Nephron progenitor cell (in vitro differentiated cells): ENCODE measurements at regions not wholly inside any gene's neighbourhood (a gene's known extent, or its start where the extent isn't known, plus 50 kb on each side); places are given as distances from the start of the nearest gene placed in this dataset.

Experiments
- DNase-seq: peaks from one replicate; pipeline ENCODE4 v3.0.0; 2021
- H3K27ac Mint-ChIP-seq: 2 replicates; pipeline ENCODE4 v1.8.0; 2021; ENCODE audit warnings: mild to moderate bottlenecking, moderate library complexity, mixed read lengths
- H3K27me3 Mint-ChIP-seq: 2 replicates; pipeline ENCODE4 v1.8.0; 2021; ENCODE audit warnings: mild to moderate bottlenecking, low read depth, mixed read lengths; ENCODE audit not compliant: poor library complexity
- H3K36me3 Mint-ChIP-seq: 2 replicates; pipeline ENCODE4 v1.8.0; 2021; ENCODE audit warnings: low read depth, mixed read lengths
- H3K4me1 Mint-ChIP-seq: 2 replicates; pipeline ENCODE4 v1.8.0; 2021; ENCODE audit warnings: mixed read lengths
- H3K4me3 Mint-ChIP-seq: 2 replicates; pipeline ENCODE4 v1.8.0; 2021; ENCODE audit warnings: mild to moderate bottlenecking, moderate library complexity, mixed read lengths
- H3K9me3 Mint-ChIP-seq: 2 replicates; pipeline ENCODE4 v1.8.0; 2021; ENCODE audit warnings: mild to moderate bottlenecking, moderate library complexity, mixed read lengths
- TF ChIP-seq, protein P1 (sequence below): fragments of 200-600 bp; sonication (generic); IDR thresholded peaks from 2 replicates; pipeline ENCODE4 v1.5.0; 2021; ENCODE audit warnings: antibody characterized with exemption

DNA sequence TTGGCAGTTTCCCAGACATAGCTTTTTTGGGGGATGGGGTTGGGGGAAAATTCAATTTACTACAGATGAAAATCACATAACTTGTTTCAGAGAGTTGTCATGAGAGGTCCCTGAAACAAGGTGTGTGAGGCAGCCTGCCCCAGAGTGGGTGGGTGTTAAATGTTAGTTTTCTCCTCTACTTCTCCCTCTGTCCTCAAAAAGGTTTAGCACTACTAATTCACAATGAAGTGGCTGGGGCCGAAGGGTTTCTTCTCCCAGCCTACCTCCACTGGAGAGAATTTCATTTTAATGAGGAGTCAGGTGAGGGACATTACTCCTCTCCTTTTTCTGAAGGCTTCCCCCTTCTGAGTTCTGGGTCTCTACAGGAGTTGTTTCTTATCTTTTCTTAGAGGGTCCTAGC, 103.3 kb downstream of the C1orf94 start:
- H3K27me3 Mint-ChIP-seq = peaks cover 20% of the 10 kb centered on the region
- H3K4me3 Mint-ChIP-seq = no peak overlapping the region
- no peak overlapping the region for H3K27ac Mint-ChIP-seq
- H3K36me3 Mint-ChIP-seq = no peaks in the 10 kb centered on the region
- H3K9me3 Mint-ChIP-seq = no peaks in the 10 kb centered on the region
- TF ChIP-seq, protein P1, sequence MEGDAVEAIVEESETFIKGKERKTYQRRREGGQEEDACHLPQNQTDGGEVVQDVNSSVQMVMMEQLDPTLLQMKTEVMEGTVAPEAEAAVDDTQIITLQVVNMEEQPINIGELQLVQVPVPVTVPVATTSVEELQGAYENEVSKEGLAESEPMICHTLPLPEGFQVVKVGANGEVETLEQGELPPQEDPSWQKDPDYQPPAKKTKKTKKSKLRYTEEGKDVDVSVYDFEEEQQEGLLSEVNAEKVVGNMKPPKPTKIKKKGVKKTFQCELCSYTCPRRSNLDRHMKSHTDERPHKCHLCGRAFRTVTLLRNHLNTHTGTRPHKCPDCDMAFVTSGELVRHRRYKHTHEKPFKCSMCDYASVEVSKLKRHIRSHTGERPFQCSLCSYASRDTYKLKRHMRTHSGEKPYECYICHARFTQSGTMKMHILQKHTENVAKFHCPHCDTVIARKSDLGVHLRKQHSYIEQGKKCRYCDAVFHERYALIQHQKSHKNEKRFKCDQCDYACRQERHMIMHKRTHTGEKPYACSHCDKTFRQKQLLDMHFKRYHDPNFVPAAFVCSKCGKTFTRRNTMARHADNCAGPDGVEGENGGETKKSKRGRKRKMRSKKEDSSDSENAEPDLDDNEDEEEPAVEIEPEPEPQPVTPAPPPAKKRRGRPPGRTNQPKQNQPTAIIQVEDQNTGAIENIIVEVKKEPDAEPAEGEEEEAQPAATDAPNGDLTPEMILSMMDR = no peak
- no peaks in the 10 kb centered on the region for H3K4me1 Mint-ChIP-seq
- DNase-seq = no peak

DNA sequence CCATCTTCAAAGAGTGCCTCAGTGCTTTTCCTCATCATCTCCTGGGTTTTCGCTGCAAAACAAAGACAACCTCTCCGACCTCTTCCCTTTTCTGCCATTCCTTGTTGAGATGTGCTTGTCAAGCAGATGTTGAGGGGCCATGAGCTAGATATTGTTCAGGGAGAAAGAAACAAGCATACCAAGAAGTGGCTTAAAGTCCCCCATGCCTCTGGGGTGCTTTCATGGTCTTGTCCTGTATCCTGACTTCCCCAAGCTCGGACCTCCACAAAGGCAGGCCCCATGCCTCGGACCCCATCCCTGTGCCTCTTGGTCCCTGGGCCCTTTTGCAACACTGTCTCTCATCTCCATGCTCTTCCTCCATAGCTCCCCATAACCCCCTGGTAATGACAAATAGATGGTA, 103.8 kb downstream of the C1orf94 start:
- peaks cover 20% of the 10 kb centered on the region for H3K27me3 Mint-ChIP-seq
- H3K27ac Mint-ChIP-seq = no peak overlapping the region
- no peak for DNase-seq
- H3K4me3 Mint-ChIP-seq = no peak overlapping the region
- H3K9me3 Mint-ChIP-seq = no peaks in the 10 kb centered on the region
- no peaks in the 10 kb centered on the region for H3K4me1 Mint-ChIP-seq
- TF ChIP-seq, protein P1 = no peak
- no peaks in the 10 kb centered on the region for H3K36me3 Mint-ChIP-seq

GRCh38 chr1:34283142-34283541, 106.4 kb downstream of the C1orf94 start:
- Mint-ChIP-seq H3K36me3 (no peaks in the 10 kb centered on the region), H3K9me3 (no peaks in the 10 kb centered on the region), H3K27ac (no peak overlapping the region), H3K27me3 (peaks cover 20% of the 10 kb centered on the region), H3K4me1 (no peaks in the 10 kb centered on the region), H3K4me3 (no peak overlapping the region)
- no peak for DNase-seq
- TF ChIP-seq, protein P1 = no peak

- Mint-ChIP-seq H3K27me3 (peaks cover 11% of the 10 kb centered on the region), H3K36me3 (no peaks in the 10 kb centered on the region), H3K4me1 (no peaks in the 10 kb centered on the region), H3K9me3 (no peaks in the 10 kb centered on the region), H3K27ac (no peak overlapping the region), H3K4me3 (no peak overlapping the region)
- TF ChIP-seq, protein P1 = no peak
- DNase-seq = no peak
These were observed 109.8 kb downstream of the C1orf94 start for GRCh38 chr1:34286511-34286910.

- H3K4me3 Mint-ChIP-seq = no peak overlapping the region
- no peak for DNase-seq
- no peaks in the 10 kb centered on the region for H3K9me3 Mint-ChIP-seq
- no peaks in the 10 kb centered on the region for H3K36me3 Mint-ChIP-seq
- no peak overlapping the region for H3K27ac Mint-ChIP-seq
- TF ChIP-seq, protein P1 = no peak
- H3K4me1 Mint-ChIP-seq = no peaks in the 10 kb centered on the region
- no peaks in the 10 kb centered on the region for H3K27me3 Mint-ChIP-seq
These were observed 114.1 kb downstream of the C1orf94 start for GRCh38 chr1:34290831-34291230.

GRCh38 chr1:34292472-34292871, 115.8 kb downstream of the C1orf94 start:
- no peaks in the 10 kb centered on the region for H3K9me3 Mint-ChIP-seq
- H3K27ac Mint-ChIP-seq = no peak overlapping the region
- H3K27me3 Mint-ChIP-seq = peaks cover 4% of the 10 kb centered on the region
- no peaks in the 10 kb centered on the region for H3K4me1 Mint-ChIP-seq
- TF ChIP-seq, protein P1 = no peak
- DNase-seq = no peak
- H3K36me3 Mint-ChIP-seq = no peaks in the 10 kb centered on the region
- no peak overlapping the region for H3K4me3 Mint-ChIP-seq
